ENCODE measurements at regions not wholly inside any gene's neighbourhood (a gene's known extent, or its start where the extent isn't known, plus 50 kb on each side); places are given as distances from the start of the nearest gene placed in this dataset.

DNA sequence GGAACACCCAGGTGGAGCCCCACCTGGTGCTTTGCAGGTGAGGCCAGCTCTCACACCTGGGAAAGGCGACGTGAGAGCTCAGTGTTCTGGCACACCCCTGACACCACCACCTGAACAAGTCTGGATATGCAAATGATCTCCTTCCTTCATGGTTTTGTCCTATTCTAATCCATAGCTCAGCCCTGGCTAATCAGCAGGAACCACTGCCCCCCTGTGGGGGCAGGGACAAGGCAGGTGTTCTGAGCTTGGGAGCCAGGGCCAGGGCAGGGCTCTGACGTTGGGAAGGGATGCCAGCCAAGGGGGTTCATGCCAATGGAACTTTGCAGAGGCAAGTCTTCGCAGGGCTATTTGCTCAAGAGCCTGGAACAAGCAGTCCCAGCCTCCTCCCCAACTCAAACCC, 144.2 kb downstream of the TRIM29 start:
- TF ChIP-seq, protein P1, sequence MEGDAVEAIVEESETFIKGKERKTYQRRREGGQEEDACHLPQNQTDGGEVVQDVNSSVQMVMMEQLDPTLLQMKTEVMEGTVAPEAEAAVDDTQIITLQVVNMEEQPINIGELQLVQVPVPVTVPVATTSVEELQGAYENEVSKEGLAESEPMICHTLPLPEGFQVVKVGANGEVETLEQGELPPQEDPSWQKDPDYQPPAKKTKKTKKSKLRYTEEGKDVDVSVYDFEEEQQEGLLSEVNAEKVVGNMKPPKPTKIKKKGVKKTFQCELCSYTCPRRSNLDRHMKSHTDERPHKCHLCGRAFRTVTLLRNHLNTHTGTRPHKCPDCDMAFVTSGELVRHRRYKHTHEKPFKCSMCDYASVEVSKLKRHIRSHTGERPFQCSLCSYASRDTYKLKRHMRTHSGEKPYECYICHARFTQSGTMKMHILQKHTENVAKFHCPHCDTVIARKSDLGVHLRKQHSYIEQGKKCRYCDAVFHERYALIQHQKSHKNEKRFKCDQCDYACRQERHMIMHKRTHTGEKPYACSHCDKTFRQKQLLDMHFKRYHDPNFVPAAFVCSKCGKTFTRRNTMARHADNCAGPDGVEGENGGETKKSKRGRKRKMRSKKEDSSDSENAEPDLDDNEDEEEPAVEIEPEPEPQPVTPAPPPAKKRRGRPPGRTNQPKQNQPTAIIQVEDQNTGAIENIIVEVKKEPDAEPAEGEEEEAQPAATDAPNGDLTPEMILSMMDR (IDR thresholded peaks at IDR 0.05 in 2 of 3, conservative IDR thresholded peaks at IDR 0.05 in 1 of 3; ENCODE audit: insufficient read depth in 2 of 3, low read depth in 1 of 3, low read length in 3 of 3), result peak in 1 of 3 experiments; percentile 34; a peak in 2 of 6 replicates
- TF ChIP-seq MTA3 (IDR thresholded peaks at IDR 0.05; ENCODE audit: borderline replicate concordance), result no peak
- TF ChIP-seq, protein P2, sequence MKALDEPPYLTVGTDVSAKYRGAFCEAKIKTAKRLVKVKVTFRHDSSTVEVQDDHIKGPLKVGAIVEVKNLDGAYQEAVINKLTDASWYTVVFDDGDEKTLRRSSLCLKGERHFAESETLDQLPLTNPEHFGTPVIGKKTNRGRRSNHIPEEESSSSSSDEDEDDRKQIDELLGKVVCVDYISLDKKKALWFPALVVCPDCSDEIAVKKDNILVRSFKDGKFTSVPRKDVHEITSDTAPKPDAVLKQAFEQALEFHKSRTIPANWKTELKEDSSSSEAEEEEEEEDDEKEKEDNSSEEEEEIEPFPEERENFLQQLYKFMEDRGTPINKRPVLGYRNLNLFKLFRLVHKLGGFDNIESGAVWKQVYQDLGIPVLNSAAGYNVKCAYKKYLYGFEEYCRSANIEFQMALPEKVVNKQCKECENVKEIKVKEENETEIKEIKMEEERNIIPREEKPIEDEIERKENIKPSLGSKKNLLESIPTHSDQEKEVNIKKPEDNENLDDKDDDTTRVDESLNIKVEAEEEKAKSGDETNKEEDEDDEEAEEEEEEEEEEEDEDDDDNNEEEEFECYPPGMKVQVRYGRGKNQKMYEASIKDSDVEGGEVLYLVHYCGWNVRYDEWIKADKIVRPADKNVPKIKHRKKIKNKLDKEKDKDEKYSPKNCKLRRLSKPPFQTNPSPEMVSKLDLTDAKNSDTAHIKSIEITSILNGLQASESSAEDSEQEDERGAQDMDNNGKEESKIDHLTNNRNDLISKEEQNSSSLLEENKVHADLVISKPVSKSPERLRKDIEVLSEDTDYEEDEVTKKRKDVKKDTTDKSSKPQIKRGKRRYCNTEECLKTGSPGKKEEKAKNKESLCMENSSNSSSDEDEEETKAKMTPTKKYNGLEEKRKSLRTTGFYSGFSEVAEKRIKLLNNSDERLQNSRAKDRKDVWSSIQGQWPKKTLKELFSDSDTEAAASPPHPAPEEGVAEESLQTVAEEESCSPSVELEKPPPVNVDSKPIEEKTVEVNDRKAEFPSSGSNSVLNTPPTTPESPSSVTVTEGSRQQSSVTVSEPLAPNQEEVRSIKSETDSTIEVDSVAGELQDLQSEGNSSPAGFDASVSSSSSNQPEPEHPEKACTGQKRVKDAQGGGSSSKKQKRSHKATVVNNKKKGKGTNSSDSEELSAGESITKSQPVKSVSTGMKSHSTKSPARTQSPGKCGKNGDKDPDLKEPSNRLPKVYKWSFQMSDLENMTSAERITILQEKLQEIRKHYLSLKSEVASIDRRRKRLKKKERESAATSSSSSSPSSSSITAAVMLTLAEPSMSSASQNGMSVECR (CRISPR knock-in tag; IDR thresholded peaks at IDR 0.05), result no peak
- TF ChIP-seq ZNF561 (CRISPR knock-in tag; conservative IDR thresholded peaks at IDR 0.05), result no peak
- TF ChIP-seq ZKSCAN1 (IDR thresholded peaks at IDR 0.05; ENCODE audit: low read depth, low read length), result no peak

Measured in K562 (cell line).